SH-SY5Y (cell line): ENCODE measurements at regions not wholly inside any gene's neighbourhood (a gene's known extent, or its start where the extent isn't known, plus 50 kb on each side); places are given as distances from the start of the nearest gene placed in this dataset.

Source experiments
- GATA2 ChIP-seq: IDR thresholded peaks from 2 replicates; pipeline ENCODE4 v1.6.1; 2011; ENCODE audit warnings: mild to moderate bottlenecking, low read depth, low read length
- GATA3 ChIP-seq: IDR thresholded peaks from 2 replicates; pipeline ENCODE4 v1.6.1; 2011; ENCODE audit warnings: low read depth, mild to moderate bottlenecking, low read length, moderate library complexity

DNA sequence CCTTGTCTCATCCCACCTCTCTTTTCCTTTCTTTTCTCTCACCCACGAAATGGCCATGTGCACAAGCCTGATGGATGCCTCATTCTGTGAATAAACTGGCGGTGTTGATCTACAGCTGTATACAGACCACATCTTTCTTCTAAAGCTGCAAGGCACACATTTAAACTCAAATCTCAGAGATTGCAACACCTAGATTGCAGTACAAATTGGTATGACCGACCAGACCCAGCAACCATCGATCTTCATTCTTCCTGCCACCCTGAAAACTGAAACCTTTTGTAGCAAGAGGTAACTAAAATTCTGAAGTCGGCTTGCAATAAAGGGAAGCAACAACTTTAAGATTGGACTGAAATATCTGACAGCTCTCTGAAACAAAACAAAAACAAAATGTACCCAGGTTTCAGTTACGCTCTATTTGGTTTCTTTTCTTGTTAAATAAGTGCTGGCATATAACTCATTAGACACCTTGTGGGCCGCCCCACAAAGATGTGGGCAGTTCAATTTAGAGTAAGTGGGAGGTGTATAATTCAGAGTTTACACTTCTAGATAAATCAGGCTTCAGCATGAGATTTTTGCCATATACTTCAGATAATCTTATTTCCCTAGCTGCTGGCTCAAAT lies 390.0 kb upstream of the NOVA1 start:
- TF ChIP-seq GATA2 (no peak), GATA3 (no peak)
